ENCODE measurements at regions not wholly inside any gene's neighbourhood (a gene's known extent, or its start where the extent isn't known, plus 50 kb on each side); places are given as distances from the start of the nearest gene placed in this dataset.
"Not testable (repeated sequence)": the region's sequence is repeated elsewhere in the genome, so short reads cannot be mapped to it uniquely, and the experiment has no call there.

DNA sequence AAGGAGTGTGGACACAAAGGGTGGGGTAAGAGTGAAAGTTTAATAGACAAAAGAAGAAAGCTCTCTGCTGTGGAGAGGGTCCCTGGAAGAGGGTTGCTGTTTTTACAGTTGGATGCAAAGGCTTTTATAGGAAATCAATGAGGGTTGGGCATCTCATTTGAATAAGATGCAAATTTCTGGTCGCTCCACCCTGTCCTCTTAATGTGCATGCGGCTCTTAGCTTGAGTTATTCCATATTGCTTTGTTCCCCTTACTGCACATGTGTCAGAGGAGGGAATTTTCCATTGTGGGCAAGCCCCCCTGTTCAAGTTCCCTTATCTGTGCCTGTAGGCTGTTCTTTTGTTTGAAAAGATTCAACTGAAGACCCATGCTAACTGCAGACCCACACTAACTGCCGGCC, 326.5 kb downstream of the BCL11A start:
- H3K4me3 ChIP-seq (ENCODE audit: low read length), result no peak overlapping the region
- no peaks in the 10 kb centered on the region for H3K27me3 ChIP-seq (ENCODE audit: control insufficient read depth, insufficient read depth, low read length)
- no peaks in the 10 kb centered on the region for H3K36me3 ChIP-seq (ENCODE audit: control insufficient read depth, low read depth, low read length)
- H3K27ac ChIP-seq (ENCODE audit: low read length), result no peak overlapping the region
- H3K9me3 ChIP-seq (ENCODE audit: control insufficient read depth, low read depth, low read length), result no peaks in the 10 kb centered on the region
- H3K9ac ChIP-seq (ENCODE audit: low read length), result no peak overlapping the region
- no peaks in the 10 kb centered on the region for H3K4me1 ChIP-seq (ENCODE audit: control insufficient read depth, low read depth, low read length)

DNA sequence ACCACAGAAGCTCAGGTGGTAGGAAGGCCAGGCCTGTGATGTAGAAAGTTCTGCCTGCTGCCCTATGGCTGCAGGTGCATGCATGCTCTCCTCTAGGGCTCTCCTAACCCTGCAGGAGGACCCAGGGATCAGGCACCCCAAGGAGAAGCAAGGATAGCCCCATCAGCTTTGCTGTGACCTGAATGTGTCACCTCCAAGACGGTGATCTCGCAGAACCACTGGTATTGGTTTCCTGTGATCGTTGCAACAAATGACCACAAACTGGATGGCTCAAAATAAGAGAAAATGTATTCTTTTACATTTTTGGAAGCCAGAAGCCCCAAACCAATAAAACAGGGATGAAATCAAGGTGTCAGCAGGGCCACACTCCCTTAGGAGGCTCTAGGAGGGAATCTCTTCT, 327.3 kb downstream of the BCL11A start:
- Histone ChIP-seq H3K9me3 (ENCODE audit: control insufficient read depth, low read depth, low read length) (no peaks in the 10 kb centered on the region), H3K27me3 (ENCODE audit: control insufficient read depth, insufficient read depth, low read length) (no peaks in the 10 kb centered on the region), H3K4me3 (ENCODE audit: low read length) (no peak overlapping the region), H3K4me1 (ENCODE audit: control insufficient read depth, low read depth, low read length) (no peaks in the 10 kb centered on the region), H3K9ac (ENCODE audit: low read length) (no peak overlapping the region), H3K27ac (ENCODE audit: low read length) (no peak overlapping the region), H3K36me3 (ENCODE audit: control insufficient read depth, low read depth, low read length) (no peaks in the 10 kb centered on the region)

DNA sequence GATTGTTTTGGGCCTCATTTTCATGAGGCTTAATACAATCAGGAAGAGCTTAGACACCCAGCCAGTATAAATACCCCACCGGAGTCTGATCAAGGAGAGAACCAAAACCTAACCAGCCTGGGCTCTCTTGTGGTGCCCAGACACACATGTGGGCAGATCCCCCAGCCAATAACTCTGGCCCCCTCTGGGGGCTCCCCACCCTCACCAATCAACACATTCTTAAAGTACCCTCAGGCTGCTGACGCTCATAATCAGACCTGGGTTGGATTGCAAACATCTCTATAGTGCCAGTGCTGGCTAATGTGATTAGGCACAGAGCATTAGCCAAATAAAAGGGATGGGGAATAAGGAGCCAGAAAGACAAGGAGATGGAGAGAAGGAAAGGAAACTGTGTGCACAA, 329.6 kb downstream of the BCL11A start:
- Histone ChIP-seq H3K9me3 (ENCODE audit: control insufficient read depth, low read depth, low read length) (no peaks in the 10 kb centered on the region), H3K27me3 (ENCODE audit: control insufficient read depth, insufficient read depth, low read length) (peaks cover 5% of the 10 kb centered on the region), H3K36me3 (ENCODE audit: control insufficient read depth, low read depth, low read length) (no peaks in the 10 kb centered on the region), H3K4me1 (ENCODE audit: control insufficient read depth, low read depth, low read length) (no peaks in the 10 kb centered on the region), H3K4me3 (ENCODE audit: low read length) (no peak overlapping the region), H3K27ac (ENCODE audit: low read length) (no peak overlapping the region), H3K9ac (ENCODE audit: low read length) (no peak overlapping the region)

DNA sequence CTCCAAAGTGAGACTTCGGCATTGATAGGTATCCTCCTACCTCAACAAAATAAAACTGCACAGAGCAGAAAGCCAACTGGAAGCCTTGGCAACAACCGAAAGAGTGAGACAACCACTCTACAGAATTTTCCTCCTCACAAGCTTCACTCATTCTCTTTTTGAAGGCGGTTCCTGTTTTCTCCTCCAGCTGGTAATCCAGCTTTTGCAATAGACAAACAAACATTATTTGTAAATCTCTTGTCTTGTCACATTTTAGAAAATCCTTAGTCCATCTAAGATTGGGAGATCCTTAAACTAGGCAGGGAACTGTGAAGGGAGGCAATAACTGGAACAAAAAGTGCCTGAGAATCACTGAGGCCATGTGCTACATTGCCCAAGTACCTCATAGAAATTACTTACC, 332.4 kb downstream of the BCL11A start:
- peaks cover 14% of the 10 kb centered on the region for H3K27me3 ChIP-seq (ENCODE audit: control insufficient read depth, insufficient read depth, low read length)
- H3K36me3 ChIP-seq (ENCODE audit: control insufficient read depth, low read depth, low read length), result no peaks in the 10 kb centered on the region
- no peaks in the 10 kb centered on the region for H3K9me3 ChIP-seq (ENCODE audit: control insufficient read depth, low read depth, low read length)
- no peak overlapping the region for H3K27ac ChIP-seq (ENCODE audit: low read length)
- no peaks in the 10 kb centered on the region for H3K4me1 ChIP-seq (ENCODE audit: control insufficient read depth, low read depth, low read length)
- H3K4me3 ChIP-seq (ENCODE audit: low read length), result no peak overlapping the region
- no peak overlapping the region for H3K9ac ChIP-seq (ENCODE audit: low read length)

DNA sequence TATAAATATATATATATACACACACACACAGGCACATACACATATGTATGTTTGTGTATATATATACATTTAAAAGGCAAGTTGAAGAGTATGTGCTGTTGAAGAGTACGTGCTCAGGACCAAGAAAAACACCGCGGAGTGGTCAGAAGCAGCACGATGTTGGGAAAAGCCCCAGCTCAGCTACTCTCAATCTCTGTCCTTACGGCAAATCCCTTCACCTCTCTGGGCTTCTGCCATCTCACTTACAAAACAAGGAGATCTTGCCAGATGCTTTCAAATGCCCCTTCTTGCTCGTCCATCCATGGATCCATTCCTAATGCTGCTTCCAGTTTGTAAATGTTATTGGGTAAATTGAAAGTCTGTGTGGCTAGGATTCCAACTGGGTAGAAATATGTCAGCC, 333.9 kb downstream of the BCL11A start:
- H3K27ac ChIP-seq (ENCODE audit: low read length), result no peak overlapping the region
- no peak overlapping the region for H3K4me3 ChIP-seq (ENCODE audit: low read length)
- no peaks in the 10 kb centered on the region for H3K9me3 ChIP-seq (ENCODE audit: control insufficient read depth, low read depth, low read length)

DNA sequence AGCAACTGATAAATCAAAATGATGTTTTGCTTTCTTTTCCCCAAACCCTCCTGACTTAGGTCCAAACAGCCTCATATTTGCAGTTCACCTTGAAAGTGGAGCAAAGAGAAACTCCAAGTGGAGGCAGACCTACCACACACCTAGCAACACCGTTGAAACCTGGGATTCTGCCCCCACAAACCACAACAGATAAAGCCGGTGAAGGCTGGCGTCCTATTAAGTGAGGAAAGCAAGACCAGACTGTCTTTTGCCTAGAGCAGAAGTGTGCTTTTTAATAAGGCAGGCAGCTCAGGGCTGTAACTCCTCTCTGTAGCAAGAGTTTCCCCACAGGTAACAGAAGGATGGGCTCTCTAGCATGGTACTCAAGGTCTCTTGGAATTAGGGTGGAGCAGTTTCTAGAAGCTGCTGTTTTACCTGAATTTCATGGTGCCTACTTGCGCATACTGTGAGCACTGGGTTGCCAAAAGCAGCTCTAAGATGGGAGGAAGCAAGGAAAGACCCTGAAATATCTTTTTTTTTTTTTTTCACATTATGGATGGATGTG, 336.9 kb downstream of the BCL11A start:
- Histone ChIP-seq H3K27ac (ENCODE audit: low read length) (no peak overlapping the region), H3K4me3 (ENCODE audit: low read length) (no peak overlapping the region), H3K9me3 (ENCODE audit: control insufficient read depth, low read depth, low read length) (no peaks in the 10 kb centered on the region), H3K4me1 (ENCODE audit: control insufficient read depth, low read depth, low read length) (peaks cover 5% of the 10 kb centered on the region), H3K9ac (ENCODE audit: low read length) (no peak overlapping the region), H3K27me3 (ENCODE audit: control insufficient read depth, insufficient read depth, low read length) (peaks cover 22% of the 10 kb centered on the region), H3K36me3 (ENCODE audit: control insufficient read depth, low read depth, low read length) (no peaks in the 10 kb centered on the region)

More for the DNA sequence above, 333.9 kb downstream of the BCL11A start:
- H3K9ac ChIP-seq (ENCODE audit: low read length), result no peak overlapping the region
- H3K4me1 ChIP-seq (ENCODE audit: control insufficient read depth, low read depth, low read length), result peaks cover 5% of the 10 kb centered on the region
- peaks cover 14% of the 10 kb centered on the region for H3K27me3 ChIP-seq (ENCODE audit: control insufficient read depth, insufficient read depth, low read length)
- H3K36me3 ChIP-seq (ENCODE audit: control insufficient read depth, low read depth, low read length), result no peaks in the 10 kb centered on the region

DNA sequence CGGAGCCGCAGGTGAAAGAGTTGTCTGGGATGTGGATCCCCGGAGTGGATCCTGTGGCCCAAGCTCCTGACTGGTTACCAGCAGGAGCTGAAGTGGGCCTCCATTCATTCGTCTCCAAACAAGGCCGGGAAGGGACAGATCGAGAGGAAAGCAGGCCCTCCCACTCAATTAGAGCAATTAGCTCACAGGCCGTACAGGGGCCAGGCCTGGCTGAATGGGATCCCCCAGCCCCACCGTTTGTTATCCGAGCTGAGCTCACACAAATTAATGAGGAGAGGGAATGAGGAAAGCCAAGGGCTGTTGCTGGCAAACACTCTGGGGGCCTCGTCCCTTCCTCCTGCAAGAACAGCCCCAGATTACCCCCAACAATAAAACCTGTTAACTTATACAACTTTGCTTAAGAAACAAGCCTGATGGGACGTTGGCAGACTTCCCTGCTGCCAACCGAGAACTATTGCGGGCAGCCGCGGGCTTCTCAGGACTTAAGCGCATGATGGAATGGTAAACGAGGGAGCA, 338.0 kb downstream of the BCL11A start:
- no peaks in the 10 kb centered on the region for H3K9me3 ChIP-seq (ENCODE audit: control insufficient read depth, low read depth, low read length)
- peaks cover 21% of the 10 kb centered on the region for H3K27me3 ChIP-seq (ENCODE audit: control insufficient read depth, insufficient read depth, low read length)
- H3K9ac ChIP-seq (ENCODE audit: low read length), result no peak overlapping the region
- no peak overlapping the region for H3K4me3 ChIP-seq (ENCODE audit: low read length)
- H3K4me1 ChIP-seq (ENCODE audit: control insufficient read depth, low read depth, low read length), result peaks cover 5% of the 10 kb centered on the region
- no peak overlapping the region for H3K27ac ChIP-seq (ENCODE audit: low read length)
- H3K36me3 ChIP-seq (ENCODE audit: control insufficient read depth, low read depth, low read length), result no peaks in the 10 kb centered on the region

DNA sequence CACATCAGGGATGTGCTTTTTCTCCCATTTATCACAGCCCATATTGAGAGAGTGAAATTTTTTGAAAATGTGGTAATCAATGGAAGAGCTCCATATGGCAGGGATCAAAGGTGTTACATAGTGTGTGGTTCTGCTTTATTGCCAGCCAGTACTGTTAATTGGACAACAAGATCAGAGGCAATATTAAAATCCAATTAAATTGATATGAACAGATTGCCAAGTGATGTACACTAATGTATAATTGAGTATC, 338.9 kb downstream of the BCL11A start:
- Histone ChIP-seq H3K9me3 (ENCODE audit: control insufficient read depth, low read depth, low read length) (no peaks in the 10 kb centered on the region), H3K27me3 (ENCODE audit: control insufficient read depth, insufficient read depth, low read length) (peaks cover 17% of the 10 kb centered on the region), H3K9ac (ENCODE audit: low read length) (no peak overlapping the region), H3K4me1 (ENCODE audit: control insufficient read depth, low read depth, low read length) (peaks cover 5% of the 10 kb centered on the region), H3K27ac (ENCODE audit: low read length) (no peak overlapping the region), H3K4me3 (ENCODE audit: low read length) (no peak overlapping the region), H3K36me3 (ENCODE audit: control insufficient read depth, low read depth, low read length) (no peaks in the 10 kb centered on the region)

DNA sequence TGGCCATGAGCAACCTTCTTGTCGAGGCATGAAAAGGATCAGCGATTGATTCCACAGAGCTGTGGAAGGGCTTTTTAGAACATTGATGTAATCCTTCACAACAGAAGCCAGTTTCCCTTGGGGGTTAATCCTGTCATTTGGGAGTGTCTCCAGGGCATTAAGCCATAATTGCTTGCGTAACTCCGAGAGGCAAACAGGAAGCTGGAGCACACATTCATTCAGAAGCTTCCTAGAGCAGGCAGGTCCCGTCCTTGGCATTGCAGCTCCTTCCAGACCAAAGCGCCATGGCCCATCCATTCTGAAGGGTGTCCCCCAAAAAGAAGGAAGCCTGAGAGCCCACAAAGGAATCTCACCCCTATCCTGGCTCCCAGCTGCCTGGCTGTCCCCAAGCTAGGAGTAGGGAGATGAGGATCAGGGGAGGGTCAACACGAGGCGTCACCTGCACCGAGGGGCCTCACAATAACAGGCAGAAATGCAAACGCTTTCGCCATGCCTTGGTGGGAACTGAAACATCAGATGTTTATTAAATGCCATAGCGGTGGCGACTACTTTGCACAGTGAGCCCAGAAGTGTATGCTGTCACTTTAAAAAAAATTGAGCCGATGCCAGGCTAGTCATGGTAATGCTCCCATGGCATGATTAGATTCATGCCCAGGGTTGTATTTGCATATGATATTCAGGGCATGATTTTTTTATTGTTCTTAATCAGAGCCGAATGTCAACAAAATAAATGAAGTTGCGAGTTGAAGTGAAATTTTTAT, 339.4 kb downstream of the BCL11A start:
- H3K4me1 ChIP-seq (ENCODE audit: control insufficient read depth, low read depth, low read length), result peaks cover 5% of the 10 kb centered on the region
- H3K27ac ChIP-seq (ENCODE audit: low read length), result no peak overlapping the region
- no peak overlapping the region for H3K9ac ChIP-seq (ENCODE audit: low read length)
- no peak overlapping the region for H3K4me3 ChIP-seq (ENCODE audit: low read length)
- peaks cover 17% of the 10 kb centered on the region for H3K27me3 ChIP-seq (ENCODE audit: control insufficient read depth, insufficient read depth, low read length)
- H3K36me3 ChIP-seq (ENCODE audit: control insufficient read depth, low read depth, low read length), result no peaks in the 10 kb centered on the region
- H3K9me3 ChIP-seq (ENCODE audit: control insufficient read depth, low read depth, low read length), result no peaks in the 10 kb centered on the region

DNA sequence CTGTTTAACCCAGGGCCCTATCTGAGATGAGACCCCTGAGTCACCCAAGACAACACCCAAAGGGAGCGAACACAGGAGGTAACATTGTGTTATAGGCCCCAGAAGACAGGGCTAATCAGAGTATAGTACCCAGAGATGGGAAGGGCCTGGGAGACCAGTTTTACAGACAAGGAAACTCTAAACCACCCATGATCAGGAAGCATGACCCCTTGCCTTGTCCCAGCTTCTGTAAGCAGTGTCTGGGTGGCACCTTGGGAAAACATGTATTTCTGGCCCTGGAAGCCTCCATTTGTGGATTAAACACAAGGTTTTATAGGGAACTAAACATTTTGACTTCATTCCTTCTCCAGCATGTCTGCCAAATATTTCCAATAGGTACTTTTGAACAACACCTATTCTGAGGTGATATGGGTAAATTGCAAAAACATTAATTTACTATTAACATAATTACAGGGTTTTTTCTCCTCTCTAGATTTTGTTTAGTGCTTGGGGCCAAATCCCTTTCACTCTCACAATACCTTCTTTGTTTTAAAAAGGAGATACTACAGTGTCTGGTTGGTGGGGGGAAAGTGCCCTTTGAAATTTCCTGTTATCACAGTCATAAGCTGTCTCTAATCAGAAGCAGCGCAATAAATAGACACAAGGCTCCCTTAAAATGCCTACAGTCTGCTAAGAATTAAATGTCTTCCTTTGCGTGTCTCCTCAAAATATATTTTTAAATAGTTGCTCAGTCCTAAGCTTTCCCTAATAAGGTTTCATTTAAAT, 341.1 kb downstream of the BCL11A start:
- no peak overlapping the region for H3K9ac ChIP-seq (ENCODE audit: low read length)
- H3K4me1 ChIP-seq (ENCODE audit: control insufficient read depth, low read depth, low read length), result peaks cover 5% of the 10 kb centered on the region

DNA sequence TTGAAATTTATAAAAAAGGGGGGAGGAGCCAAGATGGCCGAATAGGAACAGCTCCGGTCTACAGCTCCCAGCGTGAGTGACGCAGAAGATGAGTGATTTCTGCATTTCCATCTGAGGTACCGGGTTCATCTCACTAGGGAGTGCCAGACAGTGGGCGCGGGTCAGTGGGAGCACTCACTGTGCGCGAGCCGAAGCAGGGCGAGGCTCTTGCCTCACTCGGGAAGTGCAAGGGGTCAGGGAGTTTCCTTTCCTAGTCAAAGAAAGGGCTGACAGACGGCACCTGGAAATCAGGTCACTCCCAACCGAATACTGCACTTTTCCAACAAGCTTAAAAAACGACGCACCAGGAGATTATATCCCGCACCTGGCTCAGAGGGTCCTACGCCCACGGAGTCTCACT, 364.4 kb downstream of the BCL11A start:
- H3K9me3 ChIP-seq (ENCODE audit: control insufficient read depth, low read depth, low read length), result peaks cover 11% of the 10 kb centered on the region
- H3K27me3 ChIP-seq (ENCODE audit: control insufficient read depth, insufficient read depth, low read length); H3K27ac ChIP-seq (ENCODE audit: low read length); H3K4me3 ChIP-seq (ENCODE audit: low read length); H3K9ac ChIP-seq (ENCODE audit: low read length); H3K36me3 ChIP-seq (ENCODE audit: control insufficient read depth, low read depth, low read length); H3K4me1 ChIP-seq (ENCODE audit: control insufficient read depth, low read depth, low read length): not testable (repeated sequence)

More for the DNA sequence above, 341.1 kb downstream of the BCL11A start:
- Histone ChIP-seq H3K27me3 (ENCODE audit: control insufficient read depth, insufficient read depth, low read length) (peaks cover 17% of the 10 kb centered on the region), H3K27ac (ENCODE audit: low read length) (no peak overlapping the region), H3K36me3 (ENCODE audit: control insufficient read depth, low read depth, low read length) (no peaks in the 10 kb centered on the region), H3K4me3 (ENCODE audit: low read length) (no peak overlapping the region), H3K9me3 (ENCODE audit: control insufficient read depth, low read depth, low read length) (no peaks in the 10 kb centered on the region)

All from iPS-18a (cell line).